GM21381 (cell line): ENCODE measurements at regions not wholly inside any gene's neighbourhood (a gene's known extent, or its start where the extent isn't known, plus 50 kb on each side); places are given as distances from the start of the nearest gene placed in this dataset.

Experiments
- ATAC-seq: cut with Tn5 transposase; IDR thresholded peaks from one replicate; pipeline ENCODE4 v1.9.1; 2021; ENCODE audit warnings: mild to moderate bottlenecking, moderate library complexity; ENCODE audit not compliant: unreplicated experiment

GRCh38 chr17:73802871-73803270, 158.6 kb upstream of the SDK2 start:
- no peak for ATAC-seq

- ATAC-seq, result no peak
These were observed 159.8 kb upstream of the SDK2 start for GRCh38 chr17:73803964-73804435.

DNA sequence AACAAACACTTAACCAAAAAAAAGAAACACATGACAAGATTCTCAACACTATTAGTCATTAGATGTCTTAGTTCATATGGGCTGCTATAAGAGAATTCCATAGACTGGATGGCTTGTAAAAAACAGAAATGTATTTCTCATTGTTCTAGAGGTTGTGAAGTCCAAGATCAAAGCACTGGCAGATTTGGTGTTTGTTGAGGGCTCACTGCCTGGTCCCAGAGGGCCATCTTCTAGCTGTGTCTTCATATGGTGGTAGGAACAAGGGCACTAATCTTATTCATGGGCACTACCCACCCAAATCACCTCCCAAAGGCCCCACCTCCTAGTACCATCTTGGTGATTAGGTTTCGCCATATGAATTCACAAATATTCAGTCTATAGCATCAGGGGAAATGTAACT, 162.5 kb upstream of the SDK2 start:
- no peak for ATAC-seq

- ATAC-seq, result no peak
These were observed 169.0 kb upstream of the SDK2 start for GRCh38 chr17:73813201-73813600.

GRCh38 chr17:73814075-73814474, 169.8 kb upstream of the SDK2 start:
- no peak for ATAC-seq

GRCh38 chr17:73815474-73815873, 171.2 kb upstream of the SDK2 start:
- ATAC-seq, result no peak

DNA sequence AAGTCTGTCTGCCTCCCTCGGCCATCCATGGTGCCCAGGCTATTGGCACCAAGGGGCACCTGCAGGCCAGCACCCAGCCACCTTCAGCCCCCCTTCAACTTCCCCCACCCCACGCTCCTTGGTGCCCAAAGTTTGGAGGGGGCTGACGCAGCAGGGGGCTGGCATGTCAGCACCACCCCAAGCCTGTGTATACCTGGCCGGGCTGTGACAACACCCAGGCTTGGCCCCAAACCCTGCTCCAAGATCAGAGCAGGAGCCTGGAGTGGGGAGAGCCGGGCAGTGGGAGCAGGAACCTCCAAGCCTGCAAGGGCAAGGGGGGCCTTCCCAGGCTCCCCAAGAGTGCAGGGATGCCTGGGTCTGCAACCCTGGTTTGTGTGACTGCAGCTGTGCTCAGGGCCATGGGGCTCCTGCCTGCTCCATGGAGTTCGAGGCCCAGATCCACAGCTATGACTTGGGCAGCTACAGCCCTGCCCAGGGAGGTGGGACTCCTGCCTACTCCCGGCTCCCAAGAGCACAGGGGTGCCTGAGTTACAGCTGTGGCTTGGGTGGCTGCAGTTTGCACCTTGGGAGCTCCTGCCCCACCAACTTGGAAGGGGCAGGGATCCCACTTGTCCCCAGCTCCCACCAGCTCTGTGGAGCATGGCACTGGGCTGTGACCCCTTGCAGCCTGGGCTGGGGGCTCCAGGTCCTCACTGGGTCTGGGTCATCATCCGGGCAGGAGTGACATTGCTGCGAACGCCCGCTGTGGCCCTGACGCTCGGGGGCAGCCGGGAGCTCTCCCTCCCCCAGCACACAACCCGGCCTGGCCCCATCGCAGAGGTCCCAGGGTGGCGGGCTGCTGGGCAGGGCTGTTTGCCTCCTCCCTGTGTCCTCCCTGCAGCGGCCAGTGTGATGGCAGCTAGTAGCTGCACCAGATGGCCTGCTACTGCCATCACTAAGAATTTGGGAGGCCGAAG, 175.5 kb upstream of the SDK2 start:
- ATAC-seq, result no peak

- ATAC-seq, result no peak
These were observed 176.6 kb upstream of the SDK2 start for GRCh38 chr17:73820686-73821448.

DNA sequence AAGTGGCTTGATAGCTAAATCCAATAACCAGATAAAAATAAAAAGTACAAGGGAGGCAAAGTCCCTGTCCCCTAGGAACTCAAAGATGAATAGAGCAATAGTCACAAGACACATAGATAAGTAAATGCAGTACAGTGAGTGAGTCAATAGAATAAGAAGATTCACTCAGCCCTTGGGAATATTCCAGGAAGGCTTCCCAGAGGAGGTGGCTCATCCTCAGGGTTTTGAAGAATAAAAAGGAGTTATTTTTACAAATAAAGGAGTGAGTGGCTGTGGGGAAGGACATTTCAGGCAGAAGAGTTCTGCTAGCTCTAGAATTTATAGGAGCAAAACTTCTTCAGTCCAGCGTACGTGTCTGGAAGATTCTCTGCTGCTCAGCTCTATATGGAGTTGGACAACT, 177.4 kb upstream of the SDK2 start:
- ATAC-seq, result no peak

DNA sequence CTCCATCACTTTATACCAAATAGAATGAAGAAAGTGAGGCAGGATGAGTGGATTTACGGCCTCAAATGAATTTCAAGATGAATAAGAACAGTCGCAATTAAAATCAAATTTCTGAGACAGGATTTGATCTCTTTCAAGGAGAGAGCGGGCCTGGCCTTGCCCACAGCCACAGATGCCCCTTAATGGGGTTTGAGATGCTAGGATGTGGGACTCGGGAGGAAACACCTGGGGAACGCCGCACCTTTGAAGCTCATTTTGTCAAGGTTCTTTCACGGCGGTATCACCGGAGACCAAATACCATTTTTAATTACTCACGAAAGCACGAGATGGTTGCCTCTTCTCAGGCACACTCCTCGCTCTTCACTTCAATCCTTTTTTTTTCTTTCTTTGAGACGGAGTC, 178.1 kb upstream of the SDK2 start:
- ATAC-seq, result no peak

- no peak for ATAC-seq
These were observed 179.4 kb upstream of the SDK2 start for GRCh38 chr17:73823684-73824083.

DNA sequence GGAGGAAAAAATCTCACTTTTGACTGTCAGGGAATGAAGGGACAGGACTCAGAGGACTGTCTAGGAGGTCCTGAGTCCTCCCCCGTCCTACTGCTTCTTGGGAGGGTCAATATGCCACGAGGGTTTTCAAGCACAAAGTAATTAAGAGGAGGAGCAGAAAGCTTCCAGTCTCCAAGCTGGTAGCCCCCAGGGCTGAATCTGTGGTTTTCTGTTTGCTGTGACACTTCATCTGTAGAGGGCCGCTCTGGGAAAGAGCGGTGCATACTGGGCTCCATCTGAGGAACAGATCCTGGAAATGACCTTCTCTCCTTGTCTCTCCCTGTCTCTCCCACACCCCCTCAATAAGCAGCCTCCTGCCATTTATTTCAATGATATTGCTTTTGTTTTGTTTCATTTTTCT, 180.1 kb upstream of the SDK2 start:
- no peak for ATAC-seq

GRCh38 chr17:73826181-73826871, 182.1 kb upstream of the SDK2 start:
- no peak for ATAC-seq

GRCh38 chr17:73826872-73827228, 182.6 kb upstream of the SDK2 start:
- no peak for ATAC-seq

DNA sequence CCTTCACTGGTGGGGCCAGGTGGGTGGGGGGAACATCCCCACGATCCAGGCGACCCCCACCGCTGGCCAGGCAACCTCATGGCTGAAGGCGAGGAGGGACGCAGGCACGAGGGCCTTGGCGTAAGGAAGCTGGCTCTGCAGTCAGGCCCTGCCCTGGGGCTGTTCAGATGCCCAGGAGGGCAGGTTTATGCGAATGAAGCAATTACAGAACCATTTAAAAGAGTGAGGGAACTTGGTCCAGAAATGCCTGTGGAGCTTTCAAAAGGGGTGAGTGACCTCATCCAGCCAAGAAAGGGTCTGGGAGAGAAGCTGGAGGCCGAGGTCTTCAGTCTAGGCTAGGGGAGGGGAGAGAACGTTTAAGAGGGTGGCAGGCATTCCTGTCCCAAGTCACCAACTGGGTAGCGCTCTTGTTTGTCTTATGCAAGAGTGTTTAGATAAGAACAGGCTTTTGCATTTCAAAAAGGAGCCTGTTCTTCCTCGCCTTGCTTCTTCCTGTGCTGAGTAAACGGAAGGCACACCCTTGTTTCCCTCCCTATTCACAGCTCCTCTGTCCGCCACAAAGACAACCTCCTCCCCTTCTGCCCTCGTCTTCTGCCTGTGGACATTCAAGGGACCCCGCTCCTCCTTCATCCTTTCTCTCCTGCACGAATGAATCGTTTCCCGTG, 183.5 kb upstream of the SDK2 start:
- ATAC-seq, result no peak

GRCh38 chr17:73829676-73830280, 185.5 kb upstream of the SDK2 start:
- no peak for ATAC-seq

DNA sequence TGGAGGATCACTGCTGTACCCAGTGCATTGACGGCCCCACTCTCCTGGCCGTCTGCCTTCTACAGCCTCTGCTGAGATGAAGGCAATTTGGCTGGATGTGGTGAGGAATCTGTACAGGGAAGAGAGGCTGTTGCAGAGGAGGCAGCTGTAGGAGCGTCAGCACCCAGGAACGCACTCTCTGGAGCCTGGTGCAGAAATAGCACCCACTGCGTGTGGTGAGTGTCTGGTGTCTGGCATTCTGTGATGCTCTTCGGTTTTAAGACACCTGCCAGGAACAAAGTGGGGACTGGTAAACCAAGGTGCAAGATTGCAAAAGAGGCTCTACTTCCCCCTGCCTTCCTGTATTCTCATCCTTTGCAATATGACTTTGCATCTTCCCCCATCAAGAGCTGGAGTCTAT, 187.5 kb upstream of the SDK2 start:
- ATAC-seq, result no peak

DNA sequence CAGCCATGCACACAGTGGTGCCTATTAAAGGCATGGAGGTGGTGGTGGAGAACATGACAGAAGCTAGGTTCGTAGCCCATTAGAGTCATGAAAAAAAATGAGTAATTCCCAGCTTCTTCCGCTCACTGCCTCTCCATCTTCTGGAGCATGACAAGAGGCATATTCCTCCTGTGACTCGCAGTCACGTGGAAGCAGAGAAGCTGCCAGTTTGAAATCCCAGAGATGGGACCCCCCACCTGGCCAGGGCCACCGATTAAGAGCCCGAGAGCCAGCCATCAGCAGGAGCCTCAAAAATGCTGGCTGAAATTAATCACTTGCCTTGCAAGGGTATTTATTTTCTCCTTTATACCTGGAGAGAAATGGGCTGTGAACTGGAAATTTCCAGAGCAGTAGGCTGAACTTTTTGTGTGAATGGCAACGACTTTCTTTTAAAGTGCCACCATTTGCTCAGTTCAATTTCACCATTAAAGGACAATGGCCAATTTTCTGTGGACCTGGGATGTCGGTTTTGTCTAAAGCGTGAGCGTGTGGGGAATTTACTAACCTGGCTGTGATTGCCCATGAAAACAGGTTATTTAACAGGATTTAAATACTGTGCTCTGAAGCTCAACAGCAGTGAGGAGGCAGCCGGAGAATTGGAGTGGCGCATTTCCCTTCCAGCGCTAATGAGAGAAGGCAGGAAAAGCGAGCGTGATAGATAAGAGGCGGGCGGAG, 189.7 kb upstream of the SDK2 start:
- no peak for ATAC-seq

DNA sequence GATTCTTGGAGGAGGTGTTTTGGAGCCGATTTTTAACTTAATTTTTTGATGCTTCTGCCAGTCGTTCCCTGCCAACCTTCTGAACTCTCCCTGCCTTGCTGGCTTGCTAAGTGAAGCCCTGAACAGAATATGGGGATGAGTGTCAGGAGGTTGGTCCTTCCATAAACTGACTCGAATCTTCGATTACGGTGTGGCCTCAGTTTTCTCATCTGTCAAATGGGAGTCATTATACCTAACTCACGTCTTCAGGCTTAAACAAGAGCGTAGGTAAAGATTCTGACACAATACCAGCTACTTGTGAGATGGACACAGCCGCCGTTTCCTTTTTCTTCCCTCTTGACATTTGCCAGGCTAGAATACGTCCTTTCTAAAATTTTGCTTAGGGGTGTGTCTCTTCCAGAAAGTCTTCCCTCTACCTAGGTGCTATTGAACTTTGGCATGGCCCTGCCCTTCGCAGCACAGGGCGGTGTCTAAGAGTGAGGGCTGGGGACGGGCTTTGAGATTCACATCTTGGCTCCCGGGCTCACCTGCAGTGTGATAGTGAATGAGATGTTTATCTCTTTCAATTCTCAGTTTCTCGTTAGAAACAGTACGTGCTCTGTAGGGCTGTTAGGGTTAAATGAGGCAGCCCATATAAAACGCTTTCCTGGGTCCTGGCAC, 190.6 kb upstream of the SDK2 start:
- no peak for ATAC-seq
